Transverse colon (tissue), 4 donors: ENCODE measurements at regions not wholly inside any gene's neighbourhood (a gene's known extent, or its start where the extent isn't known, plus 50 kb on each side); places are given as distances from the start of the nearest gene placed in this dataset.

Experiments
- DNase-seq: peaks from one replicate; pipeline ENCODE4 v3.0.0-alpha.2; 2019
- H3K27ac ChIP-seq, 4 donors: fragments of 200-600 bp; sonication (generic); 2 replicates each; pipeline ENCODE4 v1.5.1; 2016 to 2018; ENCODE audit warnings: inconsistent platforms in 4 of 4
- H3K27me3 ChIP-seq: fragments of 200-600 bp; sonication (generic); 2 replicates; pipeline ENCODE4 v1.5.1; 2017; ENCODE audit warnings: inconsistent platforms
- H3K36me3 ChIP-seq, 4 donors: fragments of 200-600 bp; sonication (generic); 2 replicates each; pipeline ENCODE4 v1.5.1; 2017 to 2019; ENCODE audit warnings: inconsistent platforms in 4 of 4
- H3K4me1 ChIP-seq, 4 donors: fragments of 200-600 bp; sonication (generic); 2 replicates each; pipeline ENCODE4 v1.5.1; 2017 to 2020; ENCODE audit warnings: inconsistent platforms in 4 of 4
- H3K4me3 ChIP-seq, 4 donors: fragments of 200-600 bp; sonication (generic); 1 replicate in 1 of 4; 2 replicates in 3 of 4; pipeline versions ENCODE4 v1.5.1 to v1.6.1; 2017 to 2019; ENCODE audit warnings: inconsistent platforms in 4 of 4
- H3K9me3 ChIP-seq, 2 donors: fragments of 200-600 bp; sonication (generic); 2 replicates each; pipeline ENCODE4 v1.5.1; 2017 to 2019; ENCODE audit warnings: inconsistent platforms in 2 of 2
- CTCF ChIP-seq, 5 experiments: fragments of 200-600 bp in 3 of 5; fragments of 450-650 bp in 2 of 5; sonication (generic) in 3 of 5; IDR thresholded peaks; 1 replicate in 2 of 5; 2 replicates in 3 of 5; pipeline ENCODE4 v1.5.1; 2016 to 2017; ENCODE audit warnings: antibody characterized with exemption in 5 of 5, inconsistent platforms in 3 of 5, mild to moderate bottlenecking in 2 of 5, moderate library complexity in 1 of 5
- EP300 ChIP-seq: sonication (generic); formaldehyde crosslinking; IDR thresholded peaks from one replicate; pipeline ENCODE4 v1.6.1; 2017; ENCODE audit warnings: antibody characterized with exemption, low read depth
- POLR2A ChIP-seq: fragments of 450-650 bp; IDR thresholded peaks from one replicate; pipeline ENCODE4 v1.6.1; 2016; ENCODE audit warnings: antibody characterized with exemption, mild to moderate bottlenecking, moderate library complexity
- POLR2AphosphoS5 ChIP-seq, 3 donors: sonication (generic); formaldehyde crosslinking; IDR thresholded peaks; one replicate each; pipeline ENCODE4 v1.6.1; 2016; ENCODE audit warnings: antibody characterized with exemption in 3 of 3
- WGBS, 2 donors: methylation state at CpG; one replicate each; pipeline ENCODE4 v1.1.5; 2018; ENCODE audit warnings: low coverage in 1 of 2; 5-methylcytosine and 5-hydroxymethylcytosine counted together
- in situ Hi-C, 4 donors: fragments of 200-750 bp; cut with MboI; loops; one replicate each; pipeline versions ENCODE4 v1.15.0 to v1.15.1; 2017; ENCODE audit warnings: low sequenced_read_pairs in 3 of 4, low pct_ligation_motif_present in 1 of 4, low pct_unique_long_range_greater_than_20kb in 1 of 4
- intact Hi-C: fragments of 100-400 bp; cut with DNase I; formaldehyde crosslinking; loops from one replicate; pipeline ENCODE4 v1.15.1; 2023; ENCODE audit warnings: low total_unique reads

- no peak for DNase-seq
- Histone ChIP-seq H3K4me3 (no peak overlapping the region), H3K27me3 (no peaks in the 10 kb centered on the region), H3K36me3 (no peaks in the 10 kb centered on the region), H3K4me1 (no peaks in the 10 kb centered on the region), H3K27ac (no peak overlapping the region), H3K9me3 (no peaks in the 10 kb centered on the region)
- intact Hi-C loops: no loop called here
- in situ Hi-C loops: no loop called here
- TF ChIP-seq CTCF (IDR thresholded peaks at IDR 0.05) (no peak), EP300 (no peak), POLR2A (no peak), POLR2AphosphoS5 (IDR thresholded peaks at IDR 0.05) (no peak)
- WGBS, 2 donors: 74 to 78% methylated on average over 3 of the region's 3 CpGs
Measured at GRCh38 chr2:40823478-40823877, 371.6 kb upstream of the SLC8A1 start.

DNA sequence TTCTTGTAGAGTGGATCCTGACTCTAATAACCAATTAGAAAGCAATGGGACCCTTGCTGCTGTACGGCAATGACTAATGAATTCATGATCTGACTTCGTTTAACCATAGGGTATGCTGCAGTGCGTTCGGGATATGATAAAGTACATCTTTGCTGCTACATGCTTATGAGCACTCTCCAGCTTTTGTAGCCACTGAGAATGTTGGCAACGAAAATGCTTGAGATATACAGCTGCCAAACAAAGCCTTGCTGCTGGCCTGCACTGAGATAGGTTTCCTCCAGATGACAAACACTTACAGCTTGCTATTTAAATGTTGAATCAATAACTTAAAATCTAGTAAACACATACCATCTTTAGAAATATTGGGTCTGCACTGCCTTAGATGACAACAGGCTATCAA, 372.4 kb upstream of the SLC8A1 start:
- Histone ChIP-seq H3K4me1 (no peaks in the 10 kb centered on the region), H3K27ac (no peak overlapping the region), H3K36me3 (no peaks in the 10 kb centered on the region), H3K9me3 (no peaks in the 10 kb centered on the region), H3K4me3 (no peak overlapping the region), H3K27me3 (no peaks in the 10 kb centered on the region)
- DNase-seq: no peak
- intact Hi-C loops (no loop called here), in situ Hi-C loops (no loop called here)
- TF ChIP-seq EP300 (no peak), POLR2A (no peak), POLR2AphosphoS5 (IDR thresholded peaks at IDR 0.05) (no peak), CTCF (IDR thresholded peaks at IDR 0.05) (no peak)
- 44 to 68% methylated on average over 5 of the region's 5 CpGs for WGBS, 2 donors

- Histone ChIP-seq H3K4me3 (no peak overlapping the region), H3K9me3 (no peaks in the 10 kb centered on the region), H3K36me3 (no peaks in the 10 kb centered on the region), H3K27me3 (no peaks in the 10 kb centered on the region), H3K27ac (no peak overlapping the region), H3K4me1 (no peaks in the 10 kb centered on the region)
- intact Hi-C loops (no loop called here), in situ Hi-C loops (no loop called here)
- no peak for DNase-seq
- TF ChIP-seq CTCF (IDR thresholded peaks at IDR 0.05) (no peak), POLR2AphosphoS5 (IDR thresholded peaks at IDR 0.05) (no peak), EP300 (no peak), POLR2A (no peak)
Measured at GRCh38 chr2:40827392-40827791, 375.5 kb upstream of the SLC8A1 start.

DNA sequence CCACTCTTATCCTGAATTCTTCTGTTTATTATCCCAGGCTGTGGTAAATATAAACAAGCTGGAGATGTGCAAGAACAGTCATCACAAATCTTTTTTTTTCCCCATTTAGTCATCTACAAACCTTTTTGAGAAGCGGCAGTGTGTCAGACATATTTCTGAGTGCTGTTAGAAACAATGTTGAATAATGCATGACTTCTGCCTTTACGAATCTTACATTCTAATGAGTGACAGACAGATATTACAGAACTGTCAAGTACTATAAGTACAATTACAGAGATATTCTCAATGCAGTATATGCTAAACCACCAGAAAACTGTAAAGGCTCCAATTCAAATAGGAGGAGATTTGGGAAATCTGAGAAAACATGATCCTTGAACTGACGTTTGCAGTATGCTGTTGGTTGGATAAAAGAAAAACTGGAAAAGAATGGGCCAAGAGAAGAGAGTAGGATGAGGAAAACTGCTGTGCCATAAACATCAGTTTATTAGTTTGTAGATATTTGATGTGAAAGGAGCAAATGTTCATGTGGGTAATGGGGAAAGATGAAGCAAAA, 379.5 kb upstream of the SLC8A1 start:
- Histone ChIP-seq H3K9me3 (no peaks in the 10 kb centered on the region), H3K4me1 (no peaks in the 10 kb centered on the region), H3K36me3 (no peaks in the 10 kb centered on the region), H3K4me3 (no peak overlapping the region), H3K27ac (no peak overlapping the region), H3K27me3 (no peaks in the 10 kb centered on the region)
- no peak for DNase-seq
- in situ Hi-C loops (no loop called here), intact Hi-C loops (no loop called here)
- 56 to 63% methylated on average over 3 of the region's 3 CpGs for WGBS, 2 donors
- TF ChIP-seq POLR2A: no peak
- no peak for TF ChIP-seq POLR2AphosphoS5 (IDR thresholded peaks at IDR 0.05)
- no peak for TF ChIP-seq CTCF (IDR thresholded peaks at IDR 0.05)
- no peak for TF ChIP-seq EP300
